ENCODE measurements at regions not wholly inside any gene's neighbourhood (a gene's known extent, or its start where the extent isn't known, plus 50 kb on each side); places are given as distances from the start of the nearest gene placed in this dataset.

DNA sequence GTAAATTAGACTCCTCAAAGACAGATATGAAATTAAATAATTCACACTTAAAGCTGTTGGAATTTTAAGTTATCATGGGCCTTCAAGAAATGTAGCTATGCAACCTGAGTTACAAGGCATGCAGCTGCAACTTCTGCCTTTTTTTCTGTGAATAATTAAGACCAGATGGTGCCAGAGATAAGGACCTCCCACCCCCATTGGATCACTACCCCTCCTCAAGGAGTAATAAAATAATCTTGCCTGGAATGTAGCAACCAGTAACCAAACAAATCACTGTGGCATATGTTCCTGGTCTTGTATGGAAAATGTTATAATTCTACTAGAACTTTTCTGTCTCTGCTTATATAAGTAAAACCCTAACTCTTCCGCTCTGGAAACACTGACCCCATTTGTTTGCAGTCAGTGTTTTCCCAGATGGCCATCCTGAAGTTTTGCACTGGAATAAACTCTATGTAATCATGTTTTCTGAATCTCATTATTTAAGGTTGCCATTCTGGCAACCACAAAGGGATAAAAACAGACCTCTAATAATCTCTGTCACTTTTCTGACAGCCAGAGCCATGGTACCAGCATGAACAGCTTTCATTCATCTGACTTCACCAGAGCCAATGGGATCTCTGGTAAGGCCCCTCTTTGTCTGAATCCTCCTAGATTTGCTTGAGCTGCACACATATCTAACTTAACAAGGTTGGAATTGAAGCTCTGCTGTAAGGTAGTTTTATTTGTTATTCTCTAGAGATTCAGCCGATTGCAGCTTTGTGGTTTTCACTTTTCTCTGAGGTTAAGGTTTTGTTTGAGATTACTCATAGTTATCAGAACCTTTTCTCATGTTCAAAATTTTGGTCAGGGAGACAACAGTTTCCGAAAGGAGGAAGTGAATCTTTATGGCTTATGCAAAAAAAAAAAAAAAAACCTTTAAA lies 274.6 kb downstream of the NAF1 start:
- TF ChIP-seq POLR2A (IDR thresholded peaks at IDR 0.05; ENCODE audit: low read depth, low read length) = no peak
- peak; percentile 94 for TF ChIP-seq SPI1 (IDR thresholded peaks at IDR 0.05; ENCODE audit: low read depth, low read length)
- TF ChIP-seq POLR2AphosphoS5 (IDR thresholded peaks at IDR 0.05; ENCODE audit: low read depth, low read length) = no peak

Measured in GM12891 (cell line).